ENCODE measurements at regions not wholly inside any gene's neighbourhood (a gene's known extent, or its start where the extent isn't known, plus 50 kb on each side); places are given as distances from the start of the nearest gene placed in this dataset.

DNA sequence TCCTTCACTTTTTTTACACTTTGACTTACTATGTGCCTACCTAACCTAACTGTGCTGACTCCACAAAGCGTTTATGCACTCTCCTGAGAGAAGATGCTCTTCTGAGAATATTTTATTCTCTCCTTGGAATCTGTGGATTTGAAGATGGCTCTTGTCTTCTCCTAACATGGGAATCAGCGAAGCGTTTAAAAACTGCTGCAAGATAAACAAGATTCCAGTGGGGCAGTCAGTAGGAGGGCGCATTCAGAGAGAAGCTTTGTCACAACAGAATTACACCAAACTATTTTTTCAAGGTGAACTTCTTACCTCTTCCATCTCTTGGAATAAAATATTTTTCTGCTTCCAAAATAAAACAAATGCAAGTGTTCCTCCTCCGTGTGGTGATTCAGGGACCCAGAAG, 113.1 kb downstream of the FOXD2 start:
- in situ Hi-C loops (cut with MboI; ENCODE audit: low sequenced_read_pairs), result no loop called here

DNA sequence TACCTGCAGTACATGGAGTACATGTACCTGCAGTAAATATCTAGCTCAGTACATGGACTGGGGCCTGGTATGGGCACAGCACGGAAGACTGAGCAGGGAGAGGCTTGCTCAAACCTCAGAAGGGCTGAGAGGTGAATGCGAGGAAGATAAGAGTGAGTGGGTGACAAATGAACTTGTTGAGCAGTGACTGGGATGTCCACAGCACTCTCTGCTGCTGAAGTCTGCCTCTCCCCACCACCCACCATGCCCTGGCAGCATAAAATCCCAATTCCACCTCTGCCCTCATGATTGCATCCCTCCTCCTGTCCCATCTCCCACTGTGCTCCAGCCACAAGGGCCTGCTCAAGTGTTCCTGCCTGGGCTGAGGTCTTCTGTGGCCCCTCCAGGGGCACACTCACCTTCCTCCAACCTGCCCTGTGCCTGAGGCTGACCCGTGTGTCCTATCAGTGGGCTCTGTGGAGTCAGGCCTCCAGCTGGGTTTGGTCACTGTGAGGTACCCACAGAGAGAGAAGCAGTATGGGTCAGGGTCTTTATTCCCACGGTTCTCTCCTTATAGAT, 114.2 kb downstream of the FOXD2 start:
- Histone ChIP-seq H3K4me1 (no peaks in the 10 kb centered on the region), H3K4me3 (no peak overlapping the region)
- in situ Hi-C loops (cut with MboI; ENCODE audit: low sequenced_read_pairs), result no loop called here

More for the DNA sequence above, 113.1 kb downstream of the FOXD2 start:
- Histone ChIP-seq H3K4me3 (no peak overlapping the region), H3K4me1 (no peaks in the 10 kb centered on the region), H3K27me3 (ENCODE audit: low read depth) (peaks cover 4% of the 10 kb centered on the region; the same call in 1 of the 2 replicates), H3K9me3 (no peaks in the 10 kb centered on the region), H3K36me3 (replicated peaks) (no peaks in the 10 kb centered on the region)
- DNase-seq (ENCODE audit: low spot score in 2 of 2), result no peak

DNA sequence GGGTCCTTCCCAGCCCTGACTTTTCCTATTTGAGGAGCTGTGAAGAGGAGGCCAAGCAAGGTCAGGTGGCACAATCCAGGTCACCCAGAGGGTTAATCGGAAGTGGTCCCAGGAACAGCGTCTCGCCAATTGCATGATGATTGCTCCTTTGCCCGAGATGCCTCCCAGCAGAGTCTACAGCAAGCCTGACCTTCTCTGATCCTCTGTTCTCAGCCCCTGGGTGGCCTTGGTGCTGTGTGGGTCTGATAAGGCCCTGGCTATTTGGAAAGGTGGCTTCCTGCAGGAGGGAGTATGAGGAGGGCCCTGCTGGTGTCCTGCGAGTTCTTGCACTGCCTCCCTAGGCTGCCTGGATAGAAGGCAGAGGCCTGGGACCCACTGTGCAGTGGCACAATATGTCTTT, 116.2 kb downstream of the FOXD2 start:
- Histone ChIP-seq H3K9me3 (no peaks in the 10 kb centered on the region), H3K4me1 (no peaks in the 10 kb centered on the region), H3K36me3 (replicated peaks) (no peaks in the 10 kb centered on the region), H3K4me3 (no peak overlapping the region), H3K27me3 (ENCODE audit: low read depth) (peaks cover 20% of the 10 kb centered on the region)
- in situ Hi-C loops (cut with MboI; ENCODE audit: low sequenced_read_pairs), result no loop called here
- no peak for DNase-seq (ENCODE audit: low spot score in 2 of 2)

More for the DNA sequence above, 114.2 kb downstream of the FOXD2 start:
- DNase-seq (ENCODE audit: low spot score in 2 of 2), result no peak
- no peaks in the 10 kb centered on the region for H3K36me3 ChIP-seq (replicated peaks)
- no peaks in the 10 kb centered on the region for H3K9me3 ChIP-seq
- peaks cover 12% of the 10 kb centered on the region; the same call in 1 of the 2 replicates for H3K27me3 ChIP-seq (ENCODE audit: low read depth)

DNA sequence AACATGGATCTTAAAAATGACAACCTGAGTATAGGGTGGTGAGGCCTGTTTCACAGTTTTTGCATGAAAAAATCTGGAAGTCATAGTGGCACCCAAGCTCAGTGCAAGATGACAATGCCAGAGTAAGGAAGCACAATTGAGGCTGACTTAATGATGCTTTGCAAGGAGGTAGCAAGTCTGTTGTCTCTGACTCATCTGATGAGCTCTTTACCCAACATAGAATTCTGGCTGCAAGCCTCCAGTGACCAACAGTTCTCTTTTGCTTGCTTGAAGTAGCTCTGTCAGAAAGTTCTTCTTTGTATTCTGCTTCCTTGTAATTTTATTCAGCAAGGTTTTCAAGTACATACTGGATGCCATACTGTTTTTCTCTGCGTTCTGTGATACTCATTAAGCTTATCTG, 117.1 kb downstream of the FOXD2 start:
- Histone ChIP-seq H3K4me3 (no peak overlapping the region), H3K9me3 (no peaks in the 10 kb centered on the region), H3K4me1 (no peaks in the 10 kb centered on the region), H3K36me3 (replicated peaks) (no peaks in the 10 kb centered on the region), H3K27me3 (ENCODE audit: low read depth) (peaks cover 22% of the 10 kb centered on the region)
- in situ Hi-C loops (cut with MboI; ENCODE audit: low sequenced_read_pairs), result no loop called here
- DNase-seq (ENCODE audit: low spot score in 2 of 2), result no peak

DNA sequence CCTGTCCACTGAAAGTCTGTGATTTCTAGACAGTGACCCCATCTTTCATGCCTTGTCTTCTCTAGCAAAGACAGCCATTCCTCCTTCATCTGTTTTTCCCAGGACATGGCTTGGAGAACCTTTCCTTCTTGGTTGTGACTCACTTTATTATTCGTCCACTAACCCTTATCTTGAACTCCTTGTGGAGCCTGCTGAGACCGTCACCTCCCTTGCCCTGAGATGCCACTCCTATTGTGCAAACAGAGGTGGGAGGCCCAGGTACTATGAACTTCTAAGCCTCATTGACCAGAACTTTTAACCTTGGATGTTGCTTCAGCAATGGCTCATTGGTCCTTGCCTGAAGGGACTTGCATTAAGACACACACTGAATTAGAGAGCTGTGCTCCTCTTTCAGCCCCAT, 117.5 kb downstream of the FOXD2 start:
- in situ Hi-C loops (cut with MboI; ENCODE audit: low sequenced_read_pairs), result no loop called here
- H3K36me3 ChIP-seq (replicated peaks), result no peaks in the 10 kb centered on the region
- no peak for DNase-seq (ENCODE audit: low spot score in 2 of 2)
- no peaks in the 10 kb centered on the region for H3K4me1 ChIP-seq
- H3K27me3 ChIP-seq (ENCODE audit: low read depth), result peaks cover 22% of the 10 kb centered on the region
- H3K9me3 ChIP-seq, result no peaks in the 10 kb centered on the region
- no peak overlapping the region for H3K4me3 ChIP-seq

DNA sequence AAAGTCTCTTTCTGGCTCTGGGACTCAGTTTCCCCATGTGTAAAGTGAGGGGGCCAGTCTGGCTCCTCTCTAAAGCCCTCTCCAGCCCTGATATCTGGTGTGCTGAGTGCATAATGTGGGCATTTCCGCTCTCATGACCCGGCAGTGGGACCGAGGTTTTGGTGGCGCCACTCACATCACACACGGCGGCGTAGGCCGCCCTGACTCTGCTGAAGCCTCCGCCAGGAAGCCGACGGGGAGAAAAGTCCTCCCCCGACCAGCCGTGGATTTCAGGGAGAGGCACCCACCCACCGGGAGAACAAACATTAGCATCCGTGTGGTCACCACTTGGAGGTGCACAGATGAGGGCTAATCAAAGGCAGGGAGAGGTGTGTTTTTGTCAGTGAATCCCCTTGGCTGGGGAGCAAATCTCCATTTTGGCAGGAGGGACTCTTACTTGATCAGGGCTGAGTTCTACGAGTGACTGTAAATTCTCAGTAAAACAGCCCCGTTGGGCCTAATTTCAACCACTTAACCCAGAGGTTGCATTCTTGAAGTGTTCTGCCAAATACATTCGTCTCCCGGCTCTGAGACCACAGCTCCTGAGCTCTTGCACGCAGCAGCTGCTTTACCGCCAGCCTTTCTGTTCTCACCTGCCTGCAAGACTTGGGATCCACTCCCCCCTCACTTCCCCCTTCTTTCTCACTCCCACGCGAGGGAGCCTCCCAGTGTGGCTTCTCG, 118.2 kb downstream of the FOXD2 start:
- H3K36me3 ChIP-seq (replicated peaks), result no peaks in the 10 kb centered on the region
- H3K27me3 ChIP-seq (ENCODE audit: low read depth), result peaks cover 25% of the 10 kb centered on the region
- H3K4me1 ChIP-seq, result no peaks in the 10 kb centered on the region
- in situ Hi-C loops (cut with MboI; ENCODE audit: low sequenced_read_pairs), result no loop called here
- H3K4me3 ChIP-seq, result no peak overlapping the region
- DNase-seq (ENCODE audit: low spot score in 2 of 2), result no peak
- H3K9me3 ChIP-seq, result no peaks in the 10 kb centered on the region

DNA sequence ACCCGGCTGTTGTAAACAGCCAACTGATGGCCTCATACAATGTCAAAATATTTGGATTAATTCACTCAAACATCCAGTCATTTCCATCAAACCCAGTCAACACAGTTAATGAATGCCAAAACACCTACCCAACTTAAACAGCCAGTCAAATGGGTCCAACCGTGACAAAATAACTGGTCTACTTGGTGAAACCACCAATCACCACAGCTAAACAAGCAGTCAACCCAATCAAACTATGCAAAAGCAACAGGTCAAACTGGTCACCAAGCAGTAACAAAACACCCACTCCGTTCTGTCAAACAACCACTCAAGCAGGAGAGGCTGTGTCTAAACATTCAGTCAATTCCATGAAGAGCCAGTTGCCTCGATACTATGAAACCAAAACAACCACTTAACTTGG, 119.2 kb downstream of the FOXD2 start:
- Histone ChIP-seq H3K36me3 (replicated peaks) (no peaks in the 10 kb centered on the region), H3K4me3 (no peak overlapping the region), H3K27me3 (ENCODE audit: low read depth) (peaks cover 25% of the 10 kb centered on the region), H3K9me3 (no peaks in the 10 kb centered on the region), H3K4me1 (no peaks in the 10 kb centered on the region)
- in situ Hi-C loops (cut with MboI; ENCODE audit: low sequenced_read_pairs), result no loop called here
- DNase-seq (ENCODE audit: low spot score in 2 of 2), result no peak

DNA sequence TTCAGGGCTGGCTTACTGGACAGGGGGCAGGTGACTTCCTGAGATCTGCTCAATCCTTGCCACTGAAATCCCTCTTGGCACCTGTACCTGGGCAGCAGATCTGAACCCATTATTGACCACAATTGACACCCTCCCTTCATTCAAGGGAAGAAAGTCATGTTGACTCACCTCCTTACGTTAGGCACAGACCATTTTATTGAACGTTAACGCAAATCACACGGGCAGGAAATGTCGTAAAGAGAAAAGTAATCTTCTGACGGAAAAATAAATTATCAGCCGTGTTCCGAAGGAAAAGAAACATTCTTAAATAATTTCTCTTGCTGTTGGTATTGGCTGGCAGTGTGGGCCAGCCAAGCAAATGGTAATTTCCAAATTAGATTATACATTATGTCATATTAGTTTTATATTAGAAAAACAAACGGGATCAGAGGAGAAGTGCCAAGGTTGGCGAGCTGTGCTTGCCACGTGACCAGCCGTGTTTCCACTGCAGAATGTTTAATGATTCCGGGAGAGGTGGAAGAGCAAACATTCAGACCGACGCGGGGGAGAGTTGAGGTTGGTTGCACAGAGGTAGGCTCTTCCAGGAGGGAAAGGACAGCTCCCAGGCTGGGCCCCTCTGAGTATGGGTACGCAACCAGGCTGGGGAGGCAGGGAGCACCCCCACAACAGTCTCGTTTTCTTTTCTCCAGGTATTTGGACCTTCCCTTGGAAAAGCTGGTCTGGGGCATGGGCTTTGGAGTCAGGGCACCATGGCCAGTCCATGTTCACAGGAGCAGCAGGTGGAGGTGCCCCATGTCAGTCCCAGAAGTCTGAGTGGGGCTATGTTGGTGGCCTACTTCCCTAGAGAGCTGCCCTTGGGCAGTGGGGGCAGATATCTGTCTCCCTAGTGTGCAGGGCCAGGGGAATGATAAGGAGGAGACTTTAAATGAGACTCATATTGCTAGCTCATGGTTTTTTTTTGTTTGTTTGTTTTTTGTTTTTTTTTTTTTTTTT, 121.1 kb downstream of the FOXD2 start:
- in situ Hi-C loops (cut with MboI; ENCODE audit: low sequenced_read_pairs), result no loop called here
- DNase-seq (ENCODE audit: low spot score in 2 of 2), result no peak
- Histone ChIP-seq H3K4me1 (no peaks in the 10 kb centered on the region), H3K27me3 (ENCODE audit: low read depth) (peaks cover 30% of the 10 kb centered on the region), H3K9me3 (no peaks in the 10 kb centered on the region), H3K36me3 (replicated peaks) (no peaks in the 10 kb centered on the region), H3K4me3 (no peak overlapping the region)

DNA sequence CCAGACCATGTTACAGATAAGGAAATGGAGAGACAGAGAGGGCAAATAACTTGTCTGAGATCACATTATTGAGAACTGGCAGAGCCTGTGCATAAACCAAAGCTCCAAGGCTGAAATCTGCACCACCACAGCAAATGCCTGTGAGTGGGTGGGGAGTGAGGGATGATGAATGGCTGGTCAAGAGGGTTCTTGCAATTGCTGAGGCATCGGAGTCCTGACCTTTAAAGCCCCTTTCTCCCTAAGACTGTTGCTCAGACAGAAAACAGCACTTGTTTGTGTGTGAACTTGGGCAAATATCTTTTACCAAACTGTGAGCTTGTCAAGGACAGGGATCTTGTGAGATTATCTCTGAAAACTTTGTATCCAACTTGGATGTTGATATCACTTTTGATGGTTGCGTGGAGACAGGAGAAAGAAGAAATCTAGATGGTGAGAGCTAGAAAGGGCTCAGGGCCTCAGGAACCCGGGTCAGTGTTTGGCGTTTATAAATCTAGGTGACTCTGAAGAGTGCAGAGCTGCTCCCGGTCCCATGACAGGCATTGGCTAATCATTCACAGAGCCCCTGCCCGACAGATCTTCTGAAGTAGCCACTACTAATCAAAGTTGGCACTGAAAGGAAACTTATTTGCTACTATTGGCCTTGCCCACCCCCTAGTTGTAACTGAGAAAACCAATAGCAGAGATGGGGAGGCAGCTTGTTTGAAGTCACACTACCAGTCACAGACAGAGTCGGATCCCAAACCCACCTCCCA, 122.3 kb downstream of the FOXD2 start:
- Histone ChIP-seq H3K27me3 (ENCODE audit: low read depth) (peaks cover 28% of the 10 kb centered on the region), H3K4me1 (peaks cover 6% of the 10 kb centered on the region; the same call in 1 of the 2 replicates), H3K9me3 (no peaks in the 10 kb centered on the region), H3K36me3 (replicated peaks) (no peaks in the 10 kb centered on the region), H3K4me3 (no peak overlapping the region)
- DNase-seq (ENCODE audit: low spot score in 2 of 2), result no peak
- in situ Hi-C loops (cut with MboI; ENCODE audit: low sequenced_read_pairs), result no loop called here

DNA sequence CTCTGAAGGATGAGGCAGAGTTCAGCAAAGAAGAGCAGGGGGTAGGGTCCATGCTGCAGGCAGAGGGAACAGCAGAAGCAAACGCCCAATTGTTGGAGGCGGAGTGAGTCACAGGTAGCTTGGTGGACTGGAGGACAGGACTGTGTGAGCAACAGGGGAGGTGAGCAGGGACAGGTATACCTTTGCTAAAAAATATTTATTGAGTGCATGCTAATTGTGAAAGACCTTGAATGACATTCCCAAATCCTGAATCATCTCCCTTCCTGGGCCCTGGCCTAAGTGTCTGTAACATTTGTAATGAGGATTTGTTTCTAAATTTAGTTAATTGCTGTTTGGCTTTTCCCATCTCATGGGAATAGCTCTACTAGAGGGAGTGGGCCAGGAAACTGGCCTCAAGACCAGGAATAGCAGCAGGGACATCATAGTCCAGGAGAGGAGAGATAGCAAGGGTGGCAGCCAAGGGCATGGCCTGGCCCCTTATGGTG, 123.7 kb downstream of the FOXD2 start:
- in situ Hi-C loops (cut with MboI; ENCODE audit: low sequenced_read_pairs), result no loop called here
- Histone ChIP-seq H3K9me3 (no peaks in the 10 kb centered on the region), H3K27me3 (ENCODE audit: low read depth) (peaks cover 22% of the 10 kb centered on the region), H3K4me1 (peaks cover 6% of the 10 kb centered on the region; the same call in 1 of the 2 replicates), H3K36me3 (replicated peaks) (no peaks in the 10 kb centered on the region), H3K4me3 (no peak overlapping the region)
- no peak for DNase-seq (ENCODE audit: low spot score in 2 of 2)

DNA sequence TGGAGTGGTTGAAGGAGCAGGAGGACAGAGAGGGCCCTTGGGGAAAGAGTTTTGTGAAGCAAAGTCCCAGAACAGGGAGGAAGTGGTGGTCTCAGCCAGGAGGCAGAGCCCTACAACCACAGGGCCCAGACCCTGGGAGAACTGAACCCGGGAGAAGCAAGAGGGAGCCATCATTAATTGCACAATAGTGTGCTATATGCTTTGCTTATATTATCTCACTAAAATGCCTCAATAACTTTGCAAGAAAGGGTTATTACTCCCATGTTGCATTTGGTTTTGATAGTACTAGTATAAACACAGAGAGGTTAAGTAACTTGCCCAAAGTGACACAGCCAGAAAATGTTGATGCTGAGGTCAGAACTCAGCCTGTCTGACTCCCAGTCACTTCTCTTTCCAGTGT, 124.3 kb downstream of the FOXD2 start:
- in situ Hi-C loops (cut with MboI; ENCODE audit: low sequenced_read_pairs), result no loop called here
- Histone ChIP-seq H3K27me3 (ENCODE audit: low read depth) (peaks cover 17% of the 10 kb centered on the region), H3K4me1 (peaks cover 6% of the 10 kb centered on the region; the same call in 1 of the 2 replicates)

DNA sequence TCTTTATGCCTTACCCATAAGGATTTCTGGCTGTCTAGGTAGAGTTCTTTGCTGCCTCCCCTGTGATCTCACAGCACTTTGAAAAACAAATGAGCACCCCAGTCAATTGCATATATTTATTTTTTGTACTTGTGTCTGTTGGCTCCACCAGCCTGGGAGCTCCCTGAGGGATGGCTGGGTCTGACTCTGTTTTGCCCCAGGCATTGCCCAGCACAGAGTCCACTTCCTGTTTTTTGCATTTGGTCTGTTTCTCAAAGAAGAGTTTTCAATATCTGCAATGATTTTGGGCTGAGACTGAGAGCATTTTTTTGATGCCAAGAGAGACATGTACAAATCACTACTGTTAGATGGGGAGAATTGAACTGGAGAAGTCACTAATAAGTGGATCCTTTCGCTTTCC, 125.0 kb downstream of the FOXD2 start:
- H3K4me3 ChIP-seq, result no peak overlapping the region
- DNase-seq (ENCODE audit: low spot score in 2 of 2), result no peak
- H3K27me3 ChIP-seq (ENCODE audit: low read depth), result peaks cover 13% of the 10 kb centered on the region
- peaks cover 6% of the 10 kb centered on the region; the same call in 1 of the 2 replicates for H3K4me1 ChIP-seq
- no peaks in the 10 kb centered on the region for H3K36me3 ChIP-seq (replicated peaks)
- in situ Hi-C loops (cut with MboI; ENCODE audit: low sequenced_read_pairs), result no loop called here
- H3K9me3 ChIP-seq, result no peaks in the 10 kb centered on the region

More for the DNA sequence above, 124.3 kb downstream of the FOXD2 start:
- Histone ChIP-seq H3K4me3 (no peak overlapping the region), H3K9me3 (no peaks in the 10 kb centered on the region), H3K36me3 (replicated peaks) (no peaks in the 10 kb centered on the region)
- no peak for DNase-seq (ENCODE audit: low spot score in 2 of 2)

DNA sequence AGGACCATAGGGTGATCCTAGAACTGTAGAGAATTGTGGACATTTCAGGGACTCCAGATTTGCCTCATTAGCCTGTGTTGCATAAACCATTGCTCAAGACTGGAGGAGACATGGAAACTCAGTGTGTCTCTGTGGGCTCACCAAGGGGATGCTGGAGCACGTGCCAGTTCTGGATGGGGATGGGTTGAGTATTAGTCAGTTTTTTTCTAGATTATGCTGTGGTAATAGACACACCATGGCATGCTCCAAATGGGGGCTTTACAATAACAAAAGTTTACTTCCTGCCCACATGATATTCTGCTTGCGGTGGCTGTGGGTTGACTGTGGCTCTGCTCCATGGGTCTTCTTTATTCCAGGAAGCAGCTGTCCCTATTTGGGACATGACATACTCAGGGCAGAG, 125.4 kb downstream of the FOXD2 start:
- Histone ChIP-seq H3K27me3 (ENCODE audit: low read depth) (peaks cover 15% of the 10 kb centered on the region), H3K4me1 (peaks cover 6% of the 10 kb centered on the region; the same call in 1 of the 2 replicates), H3K36me3 (replicated peaks) (no peaks in the 10 kb centered on the region), H3K4me3 (no peak overlapping the region), H3K9me3 (no peaks in the 10 kb centered on the region)
- in situ Hi-C loops (cut with MboI; ENCODE audit: low sequenced_read_pairs), result no loop called here
- DNase-seq (ENCODE audit: low spot score in 2 of 2), result no peak

Data from HAP-1 (cell line).